ENCODE measurements at regions not wholly inside any gene's neighbourhood (a gene's known extent, or its start where the extent isn't known, plus 50 kb on each side); places are given as distances from the start of the nearest gene placed in this dataset.
"Not testable (repeated sequence)": the region's sequence is repeated elsewhere in the genome, so short reads cannot be mapped to it uniquely, and the experiment has no call there.

DNA sequence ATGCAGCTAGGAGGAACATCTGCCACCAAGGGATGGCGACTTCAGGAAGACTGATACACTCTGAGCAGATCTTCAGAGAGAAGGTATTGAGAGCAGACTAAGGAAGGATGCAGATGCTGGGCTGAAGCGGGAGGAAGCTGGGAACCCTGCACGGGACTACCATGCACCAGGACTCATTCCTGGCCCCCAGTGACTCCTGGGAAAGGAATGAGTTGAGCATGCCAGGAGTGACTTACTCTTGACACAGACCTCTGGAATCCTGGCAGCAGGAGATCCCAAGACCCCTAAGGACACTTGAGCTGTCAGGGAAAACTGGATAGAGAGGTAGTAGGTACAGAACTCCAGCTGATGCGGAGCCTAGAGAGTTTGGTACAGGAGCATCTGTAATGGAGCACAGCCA is 336.1 kb downstream of the RPS29 start:
- DNase-seq (ENCODE audit: extremely low spot score) = no peak
- no peak for TF ChIP-seq ZNF384 (IDR thresholded peaks at IDR 0.05)
- CTCF ChIA-PET = interaction anchor here (0.6 kb wide), 1 partner anchor 62 kb away, joined by 3 read pairs; no protein-coding TSS in a partner anchor
- POLR2A ChIA-PET = no interaction called here

DNA sequence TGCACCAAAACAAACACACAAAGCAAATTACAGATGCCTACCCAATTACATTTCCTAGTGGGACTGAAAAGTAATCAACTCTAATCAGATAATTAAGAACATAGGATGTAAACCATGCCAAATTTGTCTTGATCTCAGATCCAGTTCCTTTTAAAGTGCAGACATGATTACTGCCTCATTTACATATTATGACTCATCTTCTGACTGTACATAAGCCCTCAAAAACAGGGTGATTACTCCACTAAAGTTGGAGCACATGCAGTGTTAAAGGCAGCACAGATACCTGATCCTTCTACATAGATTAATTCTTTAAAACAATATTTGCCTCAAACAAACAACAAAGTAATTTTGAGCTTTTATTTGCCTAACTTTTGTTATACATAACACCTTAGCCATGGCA is 337.2 kb downstream of the RPS29 start:
- no peak for DNase-seq (ENCODE audit: extremely low spot score)
- ChIA-PET CTCF (no interaction called here), POLR2A (no interaction called here)
- TF ChIP-seq, protein P1, sequence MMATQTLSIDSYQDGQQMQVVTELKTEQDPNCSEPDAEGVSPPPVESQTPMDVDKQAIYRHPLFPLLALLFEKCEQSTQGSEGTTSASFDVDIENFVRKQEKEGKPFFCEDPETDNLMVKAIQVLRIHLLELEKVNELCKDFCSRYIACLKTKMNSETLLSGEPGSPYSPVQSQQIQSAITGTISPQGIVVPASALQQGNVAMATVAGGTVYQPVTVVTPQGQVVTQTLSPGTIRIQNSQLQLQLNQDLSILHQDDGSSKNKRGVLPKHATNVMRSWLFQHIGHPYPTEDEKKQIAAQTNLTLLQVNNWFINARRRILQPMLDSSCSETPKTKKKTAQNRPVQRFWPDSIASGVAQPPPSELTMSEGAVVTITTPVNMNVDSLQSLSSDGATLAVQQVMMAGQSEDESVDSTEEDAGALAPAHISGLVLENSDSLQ (IDR thresholded peaks at IDR 0.05) = no peak
- TF ChIP-seq ZNF384 (IDR thresholded peaks at IDR 0.05) = no peak
- no peak for TF ChIP-seq FOXM1 (IDR thresholded peaks at IDR 0.05; ENCODE audit: borderline replicate concordance)
- no peak for TF ChIP-seq FOXA1 (IDR thresholded peaks at IDR 0.05)
- no peak for TF ChIP-seq BHLHE40 (IDR thresholded peaks at IDR 0.05; ENCODE audit: borderline replicate concordance)
- TF ChIP-seq TARDBP (IDR thresholded peaks at IDR 0.05) = no peak
- TF ChIP-seq ARNT (IDR thresholded peaks at IDR 0.05) = no peak
- no peak for TF ChIP-seq LEF1 (IDR thresholded peaks at IDR 0.05; ENCODE audit: borderline replicate concordance)
- TF ChIP-seq ELF4 (IDR thresholded peaks at IDR 0.05) = no peak
- no peak for TF ChIP-seq HDGF (IDR thresholded peaks at IDR 0.05; ENCODE audit: borderline replicate concordance)
- TF ChIP-seq NFRKB (IDR thresholded peaks at IDR 0.05) = no peak
- TF ChIP-seq FOXK2 (IDR thresholded peaks at IDR 0.05) = no peak
- TF ChIP-seq SUZ12 (IDR thresholded peaks at IDR 0.05) = no peak
- TF ChIP-seq CTBP1 (IDR thresholded peaks at IDR 0.05; ENCODE audit: borderline replicate concordance) = no peak
- TF ChIP-seq SP1 (IDR thresholded peaks at IDR 0.05) = no peak
- no peak for TF ChIP-seq L3MBTL2 (conservative IDR thresholded peaks at IDR 0.05)

DNA sequence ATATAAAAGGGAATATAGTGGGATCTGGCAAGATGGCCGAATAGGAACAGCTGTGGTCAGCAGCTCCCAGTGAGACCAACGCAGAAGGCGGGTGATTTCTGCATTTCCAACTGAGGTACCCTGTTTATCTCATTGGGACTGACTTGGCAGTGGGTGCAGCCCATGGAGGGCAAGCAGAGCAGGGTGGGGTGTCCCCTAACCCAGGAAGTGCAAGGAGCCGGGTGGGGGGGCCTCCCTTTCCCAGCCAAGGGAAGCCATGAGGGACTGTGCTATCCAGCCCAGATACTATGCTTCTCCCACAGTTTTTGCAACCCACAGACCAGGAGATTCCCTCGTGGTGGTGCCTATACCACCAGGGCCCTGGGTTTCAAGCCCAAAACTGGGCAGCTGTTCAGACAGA is 342.4 kb downstream of the RPS29 start:
- CTCF ChIA-PET; DNase-seq (ENCODE audit: extremely low spot score); POLR2A ChIA-PET: not testable (repeated sequence)

DNA sequence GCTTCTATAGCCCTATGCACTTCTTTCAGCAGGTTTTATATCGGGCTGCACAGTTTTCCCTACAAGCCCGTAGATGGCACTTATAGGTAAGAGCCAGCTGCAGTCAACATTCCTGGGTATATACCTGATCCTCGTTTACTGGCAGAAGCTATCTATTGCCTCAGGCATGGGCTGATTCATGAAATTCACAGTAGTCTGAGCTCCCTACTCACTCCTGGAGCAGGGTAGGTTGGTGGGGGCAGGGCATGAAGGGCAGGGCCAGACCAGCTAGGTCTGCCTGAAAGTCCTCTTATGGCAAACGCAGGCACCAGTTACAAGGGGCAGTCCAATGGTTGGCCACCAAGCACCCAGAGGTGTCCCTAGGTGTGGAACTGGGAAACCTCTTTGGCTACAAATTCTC is 345.8 kb downstream of the RPS29 start:
- TF ChIP-seq SP1 (IDR thresholded peaks at IDR 0.05) = no peak
- no peak for TF ChIP-seq HDGF (IDR thresholded peaks at IDR 0.05; ENCODE audit: borderline replicate concordance)
- no peak for TF ChIP-seq L3MBTL2 (conservative IDR thresholded peaks at IDR 0.05)
- no peak for TF ChIP-seq ELF4 (IDR thresholded peaks at IDR 0.05)
- no peak for DNase-seq (ENCODE audit: extremely low spot score)
- CTCF ChIA-PET = interaction anchor here (0.6 kb wide), 1 partner anchor 808 kb away, joined by 8 read pairs; no protein-coding TSS in a partner anchor
- POLR2A ChIA-PET = no interaction called here

DNA sequence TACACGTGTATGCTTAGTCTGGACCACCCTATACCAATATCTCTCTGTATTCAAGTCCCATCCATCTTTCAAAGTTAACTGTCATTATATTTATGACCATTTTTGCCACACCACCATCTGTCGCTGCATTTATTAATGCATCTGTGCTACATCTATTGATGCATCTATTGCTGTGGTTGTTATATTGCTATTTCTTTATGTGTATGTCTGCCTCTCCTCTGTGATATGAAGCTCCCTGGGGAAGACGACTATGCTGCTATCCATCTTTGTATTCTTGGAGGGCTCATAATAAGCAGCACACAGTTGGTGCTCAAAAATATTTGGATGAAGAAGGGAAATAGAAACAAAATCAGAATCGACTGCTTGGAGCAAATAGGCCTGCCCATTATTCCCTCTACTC is 357.6 kb downstream of the RPS29 start:
- CTCF ChIA-PET = no interaction called here
- no peak for TF ChIP-seq SUZ12 (IDR thresholded peaks at IDR 0.05)
- no peak for TF ChIP-seq FOXK2 (IDR thresholded peaks at IDR 0.05)
- no peak for TF ChIP-seq BHLHE40 (IDR thresholded peaks at IDR 0.05; ENCODE audit: borderline replicate concordance)
- no peak for TF ChIP-seq FOXA1 (IDR thresholded peaks at IDR 0.05)
- no peak for TF ChIP-seq LEF1 (IDR thresholded peaks at IDR 0.05; ENCODE audit: borderline replicate concordance)
- TF ChIP-seq CTBP1 (IDR thresholded peaks at IDR 0.05; ENCODE audit: borderline replicate concordance) = no peak
- TF ChIP-seq SP1 (IDR thresholded peaks at IDR 0.05) = no peak
- TF ChIP-seq ARNT (IDR thresholded peaks at IDR 0.05) = no peak
- TF ChIP-seq L3MBTL2 (conservative IDR thresholded peaks at IDR 0.05) = no peak
- no peak for TF ChIP-seq ZNF384 (IDR thresholded peaks at IDR 0.05)
- TF ChIP-seq TARDBP (IDR thresholded peaks at IDR 0.05) = no peak
- no peak for TF ChIP-seq ELF4 (IDR thresholded peaks at IDR 0.05)
- TF ChIP-seq HDGF (IDR thresholded peaks at IDR 0.05; ENCODE audit: borderline replicate concordance) = no peak
- no peak for TF ChIP-seq NFRKB (IDR thresholded peaks at IDR 0.05)
- TF ChIP-seq, protein P1 (IDR thresholded peaks at IDR 0.05) = no peak
- TF ChIP-seq FOXM1 (IDR thresholded peaks at IDR 0.05; ENCODE audit: borderline replicate concordance) = no peak
- POLR2A ChIA-PET = no interaction called here
- DNase-seq (ENCODE audit: extremely low spot score) = no peak

DNA sequence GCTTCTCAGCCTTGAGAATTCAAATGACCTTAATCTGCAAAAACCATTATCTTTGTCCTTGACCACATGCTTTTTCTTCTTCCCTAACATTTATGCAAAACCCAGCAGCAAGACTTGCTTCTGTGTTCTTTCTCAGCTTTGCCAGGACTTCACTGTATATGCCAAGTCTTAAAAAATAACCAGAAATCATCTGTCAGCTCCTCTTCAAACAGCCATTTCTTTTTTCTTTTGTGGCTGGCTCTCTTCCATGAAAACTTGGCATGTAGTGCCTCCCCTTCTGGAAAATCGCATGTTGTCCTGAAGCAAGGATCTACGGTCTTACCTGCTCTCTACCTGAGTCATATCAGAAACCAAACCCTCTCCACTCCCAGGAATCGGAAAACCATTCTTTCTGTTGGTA is 364.9 kb downstream of the RPS29 start:
- TF ChIP-seq, protein P1 (IDR thresholded peaks at IDR 0.05) = no peak
- TF ChIP-seq SP1 (IDR thresholded peaks at IDR 0.05) (no peak), BHLHE40 (IDR thresholded peaks at IDR 0.05; ENCODE audit: borderline replicate concordance) (no peak), ELF4 (IDR thresholded peaks at IDR 0.05) (no peak), ZNF384 (IDR thresholded peaks at IDR 0.05) (no peak)
- no peak for DNase-seq (ENCODE audit: extremely low spot score)
- ChIA-PET POLR2A (no interaction called here), CTCF (no interaction called here)

DNA sequence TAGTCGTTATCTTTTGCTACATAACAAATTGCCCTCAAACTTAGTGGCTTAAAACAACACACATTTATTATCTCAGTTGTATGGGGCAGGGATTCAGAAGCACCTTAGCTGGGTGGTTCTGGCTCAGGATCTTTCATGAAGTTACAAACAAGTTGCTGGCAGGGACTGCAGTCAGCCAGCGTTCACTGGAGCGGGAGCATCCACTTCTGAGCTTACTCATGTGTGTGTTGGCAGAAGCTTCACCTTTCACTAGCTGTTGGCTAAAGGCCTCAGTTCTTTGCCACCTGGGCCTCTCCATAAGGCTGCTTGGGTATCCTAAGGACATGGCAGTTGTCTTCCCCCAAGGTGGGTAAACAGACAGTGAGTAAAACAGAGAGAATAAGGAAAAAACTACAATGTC is 365.7 kb downstream of the RPS29 start:
- DNase-seq (ENCODE audit: extremely low spot score) = no peak
- TF ChIP-seq L3MBTL2 (conservative IDR thresholded peaks at IDR 0.05) (no peak), HDGF (IDR thresholded peaks at IDR 0.05; ENCODE audit: borderline replicate concordance) (no peak), NFRKB (IDR thresholded peaks at IDR 0.05) (no peak), FOXA1 (IDR thresholded peaks at IDR 0.05) (no peak), ARNT (IDR thresholded peaks at IDR 0.05) (no peak)
- TF ChIP-seq, protein P1 (IDR thresholded peaks at IDR 0.05) = no peak
- ChIA-PET CTCF (no interaction called here), POLR2A (no interaction called here)

Measured in HEK293T (cell line).